Fibroblast of pulmonary artery (primary cell): ENCODE measurements at regions not wholly inside any gene's neighbourhood (a gene's known extent, or its start where the extent isn't known, plus 50 kb on each side); places are given as distances from the start of the nearest gene placed in this dataset.
"Not testable (repeated sequence)": the region's sequence is repeated elsewhere in the genome, so short reads cannot be mapped to it uniquely, and the experiment has no call there.

Experiments
- DNase-seq: peaks from one replicate; pipeline ENCODE4 v3.0.0-alpha.2; 2010; ENCODE audit warnings: low read depth
- H3K4me3 ChIP-seq: replicated peaks from 2 replicates; pipeline ENCODE4 v1.5.1; 2011; ENCODE audit warnings: low read depth, mild to moderate bottlenecking, control low read depth, low read length, moderate library complexity
- CTCF ChIP-seq: IDR thresholded peaks from 2 replicates; pipeline ENCODE4 v1.5.1; 2011; ENCODE audit warnings: mild to moderate bottlenecking, control low read depth, low read length, inconsistent platforms; ENCODE audit errors: missing control alignments

GRCh38 chrX:34341258-34341657, 209.1 kb upstream of the FAM47A start:
- peak; percentile 3 for DNase-seq
- no peak overlapping the region for H3K4me3 ChIP-seq

GRCh38 chrX:34338046-34338445, 205.9 kb upstream of the FAM47A start:
- TF ChIP-seq CTCF: no peak
- no peak for DNase-seq
- no peak overlapping the region for H3K4me3 ChIP-seq

More at GRCh38 chrX:34341258-34341657, 209.1 kb upstream of the FAM47A start:
- TF ChIP-seq CTCF: no peak

GRCh38 chrX:34335376-34335775, 203.3 kb upstream of the FAM47A start:
- H3K4me3 ChIP-seq, DNase-seq: not testable (repeated sequence)

- DNase-seq: peak; percentile 1
- TF ChIP-seq CTCF: peak; percentile 34
- no peak overlapping the region for H3K4me3 ChIP-seq
Observed at GRCh38 chrX:34332334-34332733, 200.2 kb upstream of the FAM47A start.

- DNase-seq: no peak
- H3K4me3 ChIP-seq: no peak overlapping the region
- no peak for TF ChIP-seq CTCF
Observed at GRCh38 chrX:34325460-34325859, 193.3 kb upstream of the FAM47A start.

GRCh38 chrX:34320424-34320823, 188.3 kb upstream of the FAM47A start:
- not testable (repeated sequence) for DNase-seq, H3K4me3 ChIP-seq

GRCh38 chrX:34300871-34301270, 168.8 kb upstream of the FAM47A start:
- H3K4me3 ChIP-seq: no peak overlapping the region
- TF ChIP-seq CTCF: peak; percentile 43
- DNase-seq: peak; percentile 65

GRCh38 chrX:34299451-34299967, 167.4 kb upstream of the FAM47A start:
- no peak overlapping the region for H3K4me3 ChIP-seq
- DNase-seq: peak; percentile 7
- TF ChIP-seq CTCF: no peak
